ENCODE measurements at regions not wholly inside any gene's neighbourhood (a gene's known extent, or its start where the extent isn't known, plus 50 kb on each side); places are given as distances from the start of the nearest gene placed in this dataset.

DNA sequence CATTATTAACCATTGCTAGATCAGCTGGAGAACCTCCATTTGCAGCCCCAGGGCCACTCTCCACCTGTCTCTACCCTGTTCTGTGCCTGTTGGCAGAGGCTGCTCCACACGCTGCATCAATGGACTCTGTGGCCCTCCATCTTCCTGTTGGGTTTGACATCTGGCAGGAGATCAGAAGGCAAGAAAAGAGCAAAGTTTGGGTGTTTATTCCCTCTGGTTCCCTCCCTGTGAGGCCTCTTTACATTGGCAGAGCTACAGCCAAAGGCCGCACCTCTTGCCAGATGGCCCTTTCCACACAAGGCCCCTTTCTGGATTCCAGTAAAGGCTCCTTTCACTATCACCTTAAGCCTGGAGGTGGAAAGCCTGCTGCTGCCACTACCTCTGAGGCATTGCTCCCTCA, 110.9 kb upstream of the RND3 start:
- TF ChIP-seq, protein P1, sequence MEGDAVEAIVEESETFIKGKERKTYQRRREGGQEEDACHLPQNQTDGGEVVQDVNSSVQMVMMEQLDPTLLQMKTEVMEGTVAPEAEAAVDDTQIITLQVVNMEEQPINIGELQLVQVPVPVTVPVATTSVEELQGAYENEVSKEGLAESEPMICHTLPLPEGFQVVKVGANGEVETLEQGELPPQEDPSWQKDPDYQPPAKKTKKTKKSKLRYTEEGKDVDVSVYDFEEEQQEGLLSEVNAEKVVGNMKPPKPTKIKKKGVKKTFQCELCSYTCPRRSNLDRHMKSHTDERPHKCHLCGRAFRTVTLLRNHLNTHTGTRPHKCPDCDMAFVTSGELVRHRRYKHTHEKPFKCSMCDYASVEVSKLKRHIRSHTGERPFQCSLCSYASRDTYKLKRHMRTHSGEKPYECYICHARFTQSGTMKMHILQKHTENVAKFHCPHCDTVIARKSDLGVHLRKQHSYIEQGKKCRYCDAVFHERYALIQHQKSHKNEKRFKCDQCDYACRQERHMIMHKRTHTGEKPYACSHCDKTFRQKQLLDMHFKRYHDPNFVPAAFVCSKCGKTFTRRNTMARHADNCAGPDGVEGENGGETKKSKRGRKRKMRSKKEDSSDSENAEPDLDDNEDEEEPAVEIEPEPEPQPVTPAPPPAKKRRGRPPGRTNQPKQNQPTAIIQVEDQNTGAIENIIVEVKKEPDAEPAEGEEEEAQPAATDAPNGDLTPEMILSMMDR (IDR thresholded peaks at IDR 0.05; ENCODE audit: insufficient read depth, low read depth, low read length) = no peak
- TF ChIP-seq EZH2 (IDR thresholded peaks at IDR 0.05; ENCODE audit: insufficient read depth, low read length) = no peak

All from astrocyte (in vitro differentiated cells and primary cell).